ENCODE measurements at regions not wholly inside any gene's neighbourhood (a gene's known extent, or its start where the extent isn't known, plus 50 kb on each side); places are given as distances from the start of the nearest gene placed in this dataset.

- Histone ChIP-seq H3K27ac (ENCODE audit: low read depth, low read length, poor library complexity, severe bottlenecking) (no peak overlapping the region), H3K79me2 (ENCODE audit: insufficient read depth, low read depth, low read length) (no peaks in the 10 kb centered on the region), H3K4me3 (ENCODE audit: low read depth, low read length, poor library complexity, severe bottlenecking) (no peak overlapping the region), H3K36me3 (ENCODE audit: insufficient read depth, low read length) (no peaks in the 10 kb centered on the region), H2AFZ (ENCODE audit: low read length) (no peak overlapping the region), H3K4me1 (ENCODE audit: insufficient read depth, low read length, poor library complexity, severe bottlenecking) (peaks cover 18% of the 10 kb centered on the region), H3K4me2 (ENCODE audit: low read length) (no peak overlapping the region), H3K9me3 (ENCODE audit: low read length) (no peaks in the 10 kb centered on the region), H3K9me2 (ENCODE audit: insufficient read depth, low read length) (no peaks in the 10 kb centered on the region), H4K20me1 (ENCODE audit: insufficient read depth, low read length) (no peaks in the 10 kb centered on the region)
- peak; percentile 3 for DNase-seq (ENCODE audit: low spot score)
- POLR2A ChIA-PET = interaction anchor here (0.6 kb wide), 1 partner anchor 91 kb away, joined by 3 read pairs; no protein-coding TSS in a partner anchor
- CTCF ChIA-PET (ENCODE audit: unreplicated experiment) = no interaction called here
- intact Hi-C loops (cut with micrococcal nuclease; ENCODE audit: unreplicated experiment) = no loop called here
- TF ChIP-seq CTCF (conservative IDR thresholded peaks at IDR 0.05; ENCODE audit: low read length) = peak; percentile 55
- TF ChIP-seq EZH2phosphoT487 (IDR thresholded peaks at IDR 0.05; ENCODE audit: borderline replicate concordance, low read depth, low read length) = no peak
- no TSS peak for BruUV-seq (replicated peaks)
Observed at GRCh38 chr7:28298870-28299518, 113.3 kb upstream of the CREB5 start.

GRCh38 chr7:28299556-28299955, 112.8 kb upstream of the CREB5 start:
- no peak overlapping the region for H3K4me3 ChIP-seq (ENCODE audit: low read depth, low read length, poor library complexity, severe bottlenecking)
- H3K27ac ChIP-seq (ENCODE audit: low read depth, low read length, poor library complexity, severe bottlenecking) = no peak overlapping the region
- peaks cover 18% of the 10 kb centered on the region for H3K4me1 ChIP-seq (ENCODE audit: insufficient read depth, low read length, poor library complexity, severe bottlenecking)
- no peaks in the 10 kb centered on the region for H4K20me1 ChIP-seq (ENCODE audit: insufficient read depth, low read length)
- no peak for DNase-seq (ENCODE audit: low spot score)
- H2AFZ ChIP-seq (ENCODE audit: low read length) = no peak overlapping the region
- intact Hi-C loops (cut with micrococcal nuclease; ENCODE audit: unreplicated experiment) = no loop called here
- no peak overlapping the region for H3K4me2 ChIP-seq (ENCODE audit: low read length)
- BruUV-seq (replicated peaks) = no TSS peak
- no peaks in the 10 kb centered on the region for H3K9me3 ChIP-seq (ENCODE audit: low read length)
- H3K79me2 ChIP-seq (ENCODE audit: insufficient read depth, low read depth, low read length) = no peaks in the 10 kb centered on the region
- no peaks in the 10 kb centered on the region for H3K9me2 ChIP-seq (ENCODE audit: insufficient read depth, low read length)
- CTCF ChIA-PET (ENCODE audit: unreplicated experiment) = no interaction called here
- no peaks in the 10 kb centered on the region for H3K36me3 ChIP-seq (ENCODE audit: insufficient read depth, low read length)
- POLR2A ChIA-PET = interaction anchor here (0.6 kb wide), 1 partner anchor 35 kb away, joined by 4 read pairs; no protein-coding TSS in a partner anchor
- no peak for TF ChIP-seq EZH2phosphoT487 (IDR thresholded peaks at IDR 0.05; ENCODE audit: borderline replicate concordance, low read depth, low read length)
- TF ChIP-seq CTCF (conservative IDR thresholded peaks at IDR 0.05; ENCODE audit: low read length) = no peak

- intact Hi-C loops (cut with micrococcal nuclease; ENCODE audit: unreplicated experiment) = no loop called here
- H3K79me2 ChIP-seq (ENCODE audit: insufficient read depth, low read depth, low read length) = no peaks in the 10 kb centered on the region
- no peaks in the 10 kb centered on the region for H3K36me3 ChIP-seq (ENCODE audit: insufficient read depth, low read length)
- H3K4me2 ChIP-seq (ENCODE audit: low read length) = no peak overlapping the region
- no peaks in the 10 kb centered on the region for H3K9me2 ChIP-seq (ENCODE audit: insufficient read depth, low read length)
- H3K27ac ChIP-seq (ENCODE audit: low read depth, low read length, poor library complexity, severe bottlenecking) = no peak overlapping the region
- TF ChIP-seq EZH2phosphoT487 (IDR thresholded peaks at IDR 0.05; ENCODE audit: borderline replicate concordance, low read depth, low read length) = no peak
- ChIA-PET POLR2A (no interaction called here), CTCF (ENCODE audit: unreplicated experiment) (no interaction called here)
- H2AFZ ChIP-seq (ENCODE audit: low read length) = no peak overlapping the region
- peaks cover 18% of the 10 kb centered on the region for H3K4me1 ChIP-seq (ENCODE audit: insufficient read depth, low read length, poor library complexity, severe bottlenecking)
- no TSS peak for BruUV-seq (replicated peaks)
- no peaks in the 10 kb centered on the region for H3K9me3 ChIP-seq (ENCODE audit: low read length)
- H4K20me1 ChIP-seq (ENCODE audit: insufficient read depth, low read length) = no peaks in the 10 kb centered on the region
- H3K4me3 ChIP-seq (ENCODE audit: low read depth, low read length, poor library complexity, severe bottlenecking) = no peak overlapping the region
- DNase-seq (ENCODE audit: low spot score) = no peak
Observed at GRCh38 chr7:28300488-28300887, 111.8 kb upstream of the CREB5 start.

Data from OCI-LY7 (cell line).